ENCODE measurements at regions not wholly inside any gene's neighbourhood (a gene's known extent, or its start where the extent isn't known, plus 50 kb on each side); places are given as distances from the start of the nearest gene placed in this dataset.

- H3K27ac ChIP-seq (ENCODE audit: low read length): no peak overlapping the region
- no peaks in the 10 kb centered on the region for H3F3A ChIP-seq (ENCODE audit: insufficient read depth, low read length, poor library complexity, severe bottlenecking)
- no peaks in the 10 kb centered on the region for H3K36me3 ChIP-seq (ENCODE audit: insufficient read depth, low read length)
- no peaks in the 10 kb centered on the region for H4K20me1 ChIP-seq (ENCODE audit: insufficient read depth)
- H3K4me3 ChIP-seq (ENCODE audit: low read length): no peak overlapping the region
- no peaks in the 10 kb centered on the region for H3K9me3 ChIP-seq (ENCODE audit: low read length)
- no peak for TF ChIP-seq POLR2AphosphoS5 (IDR thresholded peaks at IDR 0.05)
- TF ChIP-seq MXI1 (conservative IDR thresholded peaks at IDR 0.05; ENCODE audit: poor library complexity, severe bottlenecking): no peak
- H2AFZ ChIP-seq (ENCODE audit: low read depth, low read length): no peak overlapping the region
- H3K4me2 ChIP-seq (ENCODE audit: low read length): no peak overlapping the region
- no peaks in the 10 kb centered on the region for H3K27me3 ChIP-seq (ENCODE audit: insufficient read depth, low read depth, low read length)
- H3K9me2 ChIP-seq (ENCODE audit: insufficient read depth, low read length): no peaks in the 10 kb centered on the region
- H3K79me2 ChIP-seq (replicated peaks; ENCODE audit: insufficient read depth, low read length): no peaks in the 10 kb centered on the region
- H3K9ac ChIP-seq (ENCODE audit: low read length): no peak overlapping the region
These were observed 1145.5 kb upstream of the POU3F4 start for GRCh38 chrX:82362550-82362949.

GRCh38 chrX:82362990-82363389 lies 1145.1 kb upstream of the POU3F4 start:
- H3K79me2 ChIP-seq (replicated peaks; ENCODE audit: insufficient read depth, low read length): no peaks in the 10 kb centered on the region
- no peaks in the 10 kb centered on the region for H3K27me3 ChIP-seq (ENCODE audit: insufficient read depth, low read depth, low read length)
- H3K9me3 ChIP-seq (ENCODE audit: low read length): no peaks in the 10 kb centered on the region
- no peaks in the 10 kb centered on the region for H4K20me1 ChIP-seq (ENCODE audit: insufficient read depth)
- H3K4me3 ChIP-seq (ENCODE audit: low read length): no peak overlapping the region
- no peak overlapping the region for H3K9ac ChIP-seq (ENCODE audit: low read length)
- no peaks in the 10 kb centered on the region for H3K36me3 ChIP-seq (ENCODE audit: insufficient read depth, low read length)
- H3K9me2 ChIP-seq (ENCODE audit: insufficient read depth, low read length): no peaks in the 10 kb centered on the region
- H3K4me2 ChIP-seq (ENCODE audit: low read length): no peak overlapping the region
- no peak overlapping the region for H2AFZ ChIP-seq (ENCODE audit: low read depth, low read length)
- H3F3A ChIP-seq (ENCODE audit: insufficient read depth, low read length, poor library complexity, severe bottlenecking): no peaks in the 10 kb centered on the region
- no peak overlapping the region for H3K27ac ChIP-seq (ENCODE audit: low read length)
- TF ChIP-seq EZH2 (IDR thresholded peaks at IDR 0.05; ENCODE audit: borderline replicate concordance, insufficient read depth, low read length, poor library complexity, severe bottlenecking): no peak
- TF ChIP-seq, protein P1, sequence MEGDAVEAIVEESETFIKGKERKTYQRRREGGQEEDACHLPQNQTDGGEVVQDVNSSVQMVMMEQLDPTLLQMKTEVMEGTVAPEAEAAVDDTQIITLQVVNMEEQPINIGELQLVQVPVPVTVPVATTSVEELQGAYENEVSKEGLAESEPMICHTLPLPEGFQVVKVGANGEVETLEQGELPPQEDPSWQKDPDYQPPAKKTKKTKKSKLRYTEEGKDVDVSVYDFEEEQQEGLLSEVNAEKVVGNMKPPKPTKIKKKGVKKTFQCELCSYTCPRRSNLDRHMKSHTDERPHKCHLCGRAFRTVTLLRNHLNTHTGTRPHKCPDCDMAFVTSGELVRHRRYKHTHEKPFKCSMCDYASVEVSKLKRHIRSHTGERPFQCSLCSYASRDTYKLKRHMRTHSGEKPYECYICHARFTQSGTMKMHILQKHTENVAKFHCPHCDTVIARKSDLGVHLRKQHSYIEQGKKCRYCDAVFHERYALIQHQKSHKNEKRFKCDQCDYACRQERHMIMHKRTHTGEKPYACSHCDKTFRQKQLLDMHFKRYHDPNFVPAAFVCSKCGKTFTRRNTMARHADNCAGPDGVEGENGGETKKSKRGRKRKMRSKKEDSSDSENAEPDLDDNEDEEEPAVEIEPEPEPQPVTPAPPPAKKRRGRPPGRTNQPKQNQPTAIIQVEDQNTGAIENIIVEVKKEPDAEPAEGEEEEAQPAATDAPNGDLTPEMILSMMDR (IDR thresholded peaks at IDR 0.05; ENCODE audit: poor library complexity, severe bottlenecking): no peak
- TF ChIP-seq TAF1 (IDR thresholded peaks at IDR 0.05; ENCODE audit: low read depth): no peak
- no peak for TF ChIP-seq SMC3 (conservative IDR thresholded peaks at IDR 0.05; ENCODE audit: poor library complexity)
- no peak for TF ChIP-seq RAD21 (conservative IDR thresholded peaks at IDR 0.05)
- TF ChIP-seq, protein P2, sequence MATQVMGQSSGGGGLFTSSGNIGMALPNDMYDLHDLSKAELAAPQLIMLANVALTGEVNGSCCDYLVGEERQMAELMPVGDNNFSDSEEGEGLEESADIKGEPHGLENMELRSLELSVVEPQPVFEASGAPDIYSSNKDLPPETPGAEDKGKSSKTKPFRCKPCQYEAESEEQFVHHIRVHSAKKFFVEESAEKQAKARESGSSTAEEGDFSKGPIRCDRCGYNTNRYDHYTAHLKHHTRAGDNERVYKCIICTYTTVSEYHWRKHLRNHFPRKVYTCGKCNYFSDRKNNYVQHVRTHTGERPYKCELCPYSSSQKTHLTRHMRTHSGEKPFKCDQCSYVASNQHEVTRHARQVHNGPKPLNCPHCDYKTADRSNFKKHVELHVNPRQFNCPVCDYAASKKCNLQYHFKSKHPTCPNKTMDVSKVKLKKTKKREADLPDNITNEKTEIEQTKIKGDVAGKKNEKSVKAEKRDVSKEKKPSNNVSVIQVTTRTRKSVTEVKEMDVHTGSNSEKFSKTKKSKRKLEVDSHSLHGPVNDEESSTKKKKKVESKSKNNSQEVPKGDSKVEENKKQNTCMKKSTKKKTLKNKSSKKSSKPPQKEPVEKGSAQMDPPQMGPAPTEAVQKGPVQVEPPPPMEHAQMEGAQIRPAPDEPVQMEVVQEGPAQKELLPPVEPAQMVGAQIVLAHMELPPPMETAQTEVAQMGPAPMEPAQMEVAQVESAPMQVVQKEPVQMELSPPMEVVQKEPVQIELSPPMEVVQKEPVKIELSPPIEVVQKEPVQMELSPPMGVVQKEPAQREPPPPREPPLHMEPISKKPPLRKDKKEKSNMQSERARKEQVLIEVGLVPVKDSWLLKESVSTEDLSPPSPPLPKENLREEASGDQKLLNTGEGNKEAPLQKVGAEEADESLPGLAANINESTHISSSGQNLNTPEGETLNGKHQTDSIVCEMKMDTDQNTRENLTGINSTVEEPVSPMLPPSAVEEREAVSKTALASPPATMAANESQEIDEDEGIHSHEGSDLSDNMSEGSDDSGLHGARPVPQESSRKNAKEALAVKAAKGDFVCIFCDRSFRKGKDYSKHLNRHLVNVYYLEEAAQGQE (IDR thresholded peaks at IDR 0.05; ENCODE audit: borderline replicate concordance): no peak
- no peak for TF ChIP-seq EP300 (conservative IDR thresholded peaks at IDR 0.05; ENCODE audit: poor library complexity, severe bottlenecking)
- no peak for TF ChIP-seq MXI1 (conservative IDR thresholded peaks at IDR 0.05; ENCODE audit: poor library complexity, severe bottlenecking)
- no peak for TF ChIP-seq POLR2AphosphoS5 (IDR thresholded peaks at IDR 0.05)

Data from neural cell (in vitro differentiated cells).